Osteocyte (in vitro differentiated cells): ENCODE measurements at regions not wholly inside any gene's neighbourhood (a gene's known extent, or its start where the extent isn't known, plus 50 kb on each side); places are given as distances from the start of the nearest gene placed in this dataset.

Source experiments
- DNase-seq: peaks from one replicate; pipeline ENCODE4 v3.0.0; 2021; ENCODE audit warnings: mixed read lengths; ENCODE audit not compliant: unreplicated experiment; ENCODE audit errors: extremely low spot score
- H3K27ac Mint-ChIP-seq: one replicate; pipeline ENCODE4 v1.8.0; 2021; ENCODE audit warnings: mild to moderate bottlenecking, mixed read lengths; ENCODE audit not compliant: unreplicated experiment
- H3K27me3 Mint-ChIP-seq: one replicate; pipeline ENCODE4 v1.8.0; 2021; ENCODE audit warnings: mixed read lengths; ENCODE audit not compliant: unreplicated experiment
- H3K36me3 Mint-ChIP-seq: one replicate; pipeline ENCODE4 v1.8.0; 2021; ENCODE audit warnings: mixed read lengths; ENCODE audit not compliant: unreplicated experiment
- H3K4me1 Mint-ChIP-seq: one replicate; pipeline ENCODE4 v1.8.0; 2021; ENCODE audit warnings: mixed read lengths; ENCODE audit not compliant: unreplicated experiment
- H3K4me3 Mint-ChIP-seq: one replicate; pipeline ENCODE4 v1.8.0; 2021; ENCODE audit warnings: mild to moderate bottlenecking, moderate library complexity, mixed read lengths; ENCODE audit not compliant: unreplicated experiment
- H3K9me3 Mint-ChIP-seq: one replicate; pipeline ENCODE4 v1.8.0; 2021; ENCODE audit warnings: mixed read lengths; ENCODE audit not compliant: unreplicated experiment
- TF ChIP-seq, protein P1 (sequence below): fragments of 200-600 bp; sonication (generic); IDR thresholded peaks from 2 replicates; pipeline ENCODE4 v1.5.0; 2021; ENCODE audit warnings: antibody characterized with exemption, mild to moderate bottlenecking, moderate library complexity

- Mint-ChIP-seq H3K27ac (no peak overlapping the region), H3K4me1 (peaks cover 4% of the 10 kb centered on the region), H3K36me3 (no peaks in the 10 kb centered on the region), H3K27me3 (peaks cover 15% of the 10 kb centered on the region), H3K9me3 (peaks cover 13% of the 10 kb centered on the region), H3K4me3 (no peak overlapping the region)
- TF ChIP-seq, protein P1, sequence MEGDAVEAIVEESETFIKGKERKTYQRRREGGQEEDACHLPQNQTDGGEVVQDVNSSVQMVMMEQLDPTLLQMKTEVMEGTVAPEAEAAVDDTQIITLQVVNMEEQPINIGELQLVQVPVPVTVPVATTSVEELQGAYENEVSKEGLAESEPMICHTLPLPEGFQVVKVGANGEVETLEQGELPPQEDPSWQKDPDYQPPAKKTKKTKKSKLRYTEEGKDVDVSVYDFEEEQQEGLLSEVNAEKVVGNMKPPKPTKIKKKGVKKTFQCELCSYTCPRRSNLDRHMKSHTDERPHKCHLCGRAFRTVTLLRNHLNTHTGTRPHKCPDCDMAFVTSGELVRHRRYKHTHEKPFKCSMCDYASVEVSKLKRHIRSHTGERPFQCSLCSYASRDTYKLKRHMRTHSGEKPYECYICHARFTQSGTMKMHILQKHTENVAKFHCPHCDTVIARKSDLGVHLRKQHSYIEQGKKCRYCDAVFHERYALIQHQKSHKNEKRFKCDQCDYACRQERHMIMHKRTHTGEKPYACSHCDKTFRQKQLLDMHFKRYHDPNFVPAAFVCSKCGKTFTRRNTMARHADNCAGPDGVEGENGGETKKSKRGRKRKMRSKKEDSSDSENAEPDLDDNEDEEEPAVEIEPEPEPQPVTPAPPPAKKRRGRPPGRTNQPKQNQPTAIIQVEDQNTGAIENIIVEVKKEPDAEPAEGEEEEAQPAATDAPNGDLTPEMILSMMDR = no peak
- DNase-seq = no peak
Observed at GRCh38 chr14:53796734-53797133, 159.9 kb downstream of the BMP4 start.

DNA sequence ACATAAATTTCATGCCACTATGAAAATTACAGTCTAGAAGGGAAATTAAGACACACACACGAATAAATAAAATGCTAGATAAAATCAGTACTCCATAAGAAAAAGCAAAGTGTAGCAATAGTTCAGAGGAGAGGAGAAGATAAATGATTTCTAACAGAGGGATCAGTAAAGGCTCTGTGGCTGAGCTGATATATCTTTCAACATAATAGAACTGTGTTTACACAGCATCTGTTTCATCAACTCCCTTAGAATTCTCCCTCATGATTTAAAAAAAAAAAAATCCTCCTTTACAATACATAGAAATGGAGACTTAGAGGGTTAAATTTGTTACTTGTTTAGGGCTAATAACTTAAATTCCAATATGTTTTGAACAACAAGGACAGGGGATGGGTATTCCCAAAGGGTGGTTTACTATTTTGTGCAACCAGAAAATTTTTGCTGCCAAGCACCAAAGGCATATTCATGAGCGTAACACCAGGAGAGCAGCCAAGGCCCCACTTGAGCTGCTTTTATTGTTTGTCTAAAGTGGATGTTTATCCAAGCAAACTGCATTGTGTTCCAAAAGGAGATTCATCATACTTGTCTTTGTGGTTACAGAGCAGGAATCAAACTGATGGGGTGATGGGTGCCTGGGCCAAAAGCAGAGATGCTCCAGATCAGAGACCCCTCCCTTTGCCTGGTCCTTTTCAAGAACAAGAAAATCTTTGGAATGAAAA, 162.7 kb downstream of the BMP4 start:
- Mint-ChIP-seq H3K4me3 (no peak overlapping the region), H3K4me1 (peaks cover 4% of the 10 kb centered on the region), H3K27me3 (peaks cover 2% of the 10 kb centered on the region), H3K36me3 (no peaks in the 10 kb centered on the region), H3K27ac (no peak overlapping the region), H3K9me3 (no peaks in the 10 kb centered on the region)
- DNase-seq = no peak
- TF ChIP-seq, protein P1 = no peak

DNA sequence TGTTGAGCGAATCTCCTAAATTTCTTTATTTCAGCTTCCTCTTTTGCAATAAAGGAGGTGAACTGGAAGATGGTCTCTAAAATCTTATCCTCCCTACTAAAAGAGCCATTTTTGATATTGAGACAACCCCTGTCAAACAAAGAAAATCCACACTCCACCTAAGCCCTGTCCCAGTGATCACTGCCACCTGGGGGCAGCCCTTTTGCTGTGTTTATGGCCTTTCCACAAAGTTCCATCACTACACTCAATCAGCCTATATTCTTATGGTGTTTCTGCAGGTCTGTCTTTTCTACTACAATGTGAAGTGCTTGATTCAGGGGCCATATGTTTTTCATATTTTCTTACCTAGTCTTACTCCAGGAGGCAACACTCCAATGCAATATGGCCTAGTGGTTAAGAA, 163.7 kb downstream of the BMP4 start:
- no peaks in the 10 kb centered on the region for H3K9me3 Mint-ChIP-seq
- peaks cover 2% of the 10 kb centered on the region for H3K27me3 Mint-ChIP-seq
- H3K4me1 Mint-ChIP-seq = peaks cover 4% of the 10 kb centered on the region
- no peaks in the 10 kb centered on the region for H3K36me3 Mint-ChIP-seq
- no peak for DNase-seq
- H3K4me3 Mint-ChIP-seq = no peak overlapping the region
- TF ChIP-seq, protein P1 = no peak
- H3K27ac Mint-ChIP-seq = no peak overlapping the region

DNA sequence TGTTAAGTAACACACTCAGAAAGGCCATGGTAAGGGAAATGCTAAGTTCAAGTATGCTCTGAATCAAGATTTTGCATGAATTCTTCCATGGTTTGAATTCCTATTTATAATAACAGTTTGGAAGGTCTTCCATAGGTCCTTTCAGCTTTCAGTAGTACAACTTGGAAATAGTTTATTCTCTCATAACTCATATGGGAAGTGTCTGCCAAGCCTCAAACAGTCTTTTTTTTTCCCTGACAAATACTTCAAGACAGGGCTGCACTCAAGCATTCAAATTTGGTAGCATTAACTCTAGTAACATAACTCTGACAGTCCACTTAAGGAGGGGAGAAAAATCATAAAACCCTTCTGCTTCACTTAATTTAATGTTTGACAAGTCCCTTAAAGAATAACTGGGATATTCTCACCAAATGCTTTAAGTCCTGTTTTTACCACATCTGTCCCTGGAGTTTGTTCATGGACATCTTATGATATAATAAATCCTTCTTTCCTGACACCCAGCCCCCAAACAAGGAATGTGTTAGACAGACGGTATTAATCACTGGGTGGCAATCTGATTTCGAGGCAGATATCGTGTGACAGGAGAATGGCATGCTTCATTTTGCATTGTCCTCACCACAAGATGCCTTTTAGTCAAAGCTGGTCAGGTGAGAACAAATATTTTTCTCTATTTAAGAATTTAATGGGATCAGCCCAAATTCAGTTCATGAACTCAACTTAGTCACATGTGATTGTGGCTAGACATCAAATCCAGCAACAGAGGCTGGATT, 165.7 kb downstream of the BMP4 start:
- H3K27me3 Mint-ChIP-seq = peaks cover 6% of the 10 kb centered on the region
- peaks cover 4% of the 10 kb centered on the region for H3K4me1 Mint-ChIP-seq
- DNase-seq = no peak
- H3K27ac Mint-ChIP-seq = no peak overlapping the region
- H3K36me3 Mint-ChIP-seq = no peaks in the 10 kb centered on the region
- TF ChIP-seq, protein P1 = no peak
- H3K4me3 Mint-ChIP-seq = no peak overlapping the region
- H3K9me3 Mint-ChIP-seq = no peaks in the 10 kb centered on the region

GRCh38 chr14:53788566-53788965, 168.1 kb downstream of the BMP4 start:
- Mint-ChIP-seq H3K36me3 (no peaks in the 10 kb centered on the region), H3K9me3 (peaks cover 11% of the 10 kb centered on the region), H3K4me1 (no peaks in the 10 kb centered on the region), H3K27ac (no peak overlapping the region), H3K27me3 (peaks cover 6% of the 10 kb centered on the region), H3K4me3 (no peak overlapping the region)
- TF ChIP-seq, protein P1 = no peak
- no peak for DNase-seq
